H9 (cell line): ENCODE measurements at regions not wholly inside any gene's neighbourhood (a gene's known extent, or its start where the extent isn't known, plus 50 kb on each side); places are given as distances from the start of the nearest gene placed in this dataset.

Source experiments
- DNase-seq: peaks from one replicate; pipeline ENCODE4 v3.0.0-alpha.2; 2017
- H2AFZ ChIP-seq: one replicate; pipeline ENCODE4 v1.6.1; 2013; ENCODE audit warnings: mild to moderate bottlenecking, low read length, control low read depth, moderate library complexity
- H2AK5ac ChIP-seq: 2 replicates; pipeline ENCODE4 v1.6.1; 2013; ENCODE audit warnings: low read length, control low read depth, mixed read lengths; ENCODE audit not compliant: insufficient read length
- H2BK120ac ChIP-seq: one replicate; pipeline ENCODE4 v1.6.1; 2013; ENCODE audit warnings: low read depth, mild to moderate bottlenecking, low read length, control low read depth, inconsistent platforms; ENCODE audit not compliant: poor library complexity, severe bottlenecking
- H2BK12ac ChIP-seq: 2 replicates; pipeline ENCODE4 v1.6.1; 2013; ENCODE audit warnings: low read length, control low read depth, mixed read lengths, low read depth; ENCODE audit not compliant: insufficient read length
- H2BK15ac ChIP-seq: 2 replicates; pipeline ENCODE4 v1.6.1; 2013; ENCODE audit warnings: low read depth, low read length, control low read depth
- H2BK20ac ChIP-seq: one replicate; pipeline ENCODE4 v1.6.1; 2013; ENCODE audit warnings: low read depth, mild to moderate bottlenecking, low read length, control low read depth, inconsistent platforms; ENCODE audit not compliant: poor library complexity, severe bottlenecking
- H2BK5ac ChIP-seq: 2 replicates; pipeline ENCODE4 v1.6.1; 2013; ENCODE audit warnings: low read length, control low read depth, mixed read lengths; ENCODE audit not compliant: insufficient read length
- H3K14ac ChIP-seq: 2 replicates; pipeline ENCODE4 v1.6.1; 2013; ENCODE audit warnings: low read length, control low read depth; ENCODE audit not compliant: insufficient read depth
- H3K18ac ChIP-seq: 2 replicates; pipeline ENCODE4 v1.6.1; 2013; ENCODE audit warnings: low read depth, mild to moderate bottlenecking, mixed read lengths, low read length, control low read depth; ENCODE audit not compliant: insufficient read length
- H3K23ac ChIP-seq: 2 replicates; pipeline ENCODE4 v1.6.1; 2013; ENCODE audit warnings: low read length, control low read depth, mixed read lengths, low read depth; ENCODE audit not compliant: insufficient read length
- H3K23me2 ChIP-seq: 2 replicates; pipeline ENCODE4 v1.6.1; 2013; ENCODE audit warnings: low read depth, mild to moderate bottlenecking, mixed read lengths, low read length, control low read depth; ENCODE audit not compliant: insufficient read length, poor library complexity, severe bottlenecking
- H3K27ac ChIP-seq: 2 replicates; pipeline ENCODE4 v1.5.1; 2013; ENCODE audit warnings: low read length, control low read depth, mixed read lengths, low read depth; ENCODE audit not compliant: insufficient read length
- H3K27me3 ChIP-seq: 2 replicates; pipeline ENCODE4 v1.6.1; 2013; ENCODE audit warnings: low read length, control low read depth, inconsistent platforms; ENCODE audit not compliant: insufficient read depth
- H3K4ac ChIP-seq: 2 replicates; pipeline ENCODE4 v1.6.1; 2013; ENCODE audit warnings: low read depth, mild to moderate bottlenecking, control low read depth, inconsistent platforms, low read length, moderate library complexity
- H3K4me1 ChIP-seq: 2 replicates; pipeline ENCODE4 v1.6.1; 2013; ENCODE audit warnings: low read length, control low read depth, inconsistent platforms; ENCODE audit not compliant: insufficient read depth
- H3K4me2 ChIP-seq: 2 replicates; pipeline ENCODE4 v1.6.1; 2013; ENCODE audit warnings: low read length, control low read depth, mixed read lengths; ENCODE audit not compliant: insufficient read length, insufficient read depth
- H3K56ac ChIP-seq: 2 replicates; pipeline ENCODE4 v1.6.1; 2013; ENCODE audit warnings: low read depth, mild to moderate bottlenecking, mixed read lengths, low read length, control low read depth; ENCODE audit not compliant: insufficient read length
- H3K79me1 ChIP-seq: 2 replicates; pipeline ENCODE4 v1.6.1; 2013; ENCODE audit warnings: low read depth, mild to moderate bottlenecking, moderate library complexity, low read length, control low read depth, inconsistent platforms; ENCODE audit not compliant: insufficient read depth, poor library complexity, severe bottlenecking
- H3K79me2 ChIP-seq: 2 replicates; pipeline ENCODE4 v1.6.1; 2013; ENCODE audit warnings: low read length, control low read depth, inconsistent platforms; ENCODE audit not compliant: insufficient read depth
- H3K9ac ChIP-seq: 2 replicates; pipeline ENCODE4 v1.6.1; 2013; ENCODE audit warnings: low read length, control low read depth, mixed read lengths; ENCODE audit not compliant: insufficient read length; ENCODE audit errors: extremely low read depth
- H3K9me3 ChIP-seq: one replicate; pipeline ENCODE4 v1.6.1; 2013; ENCODE audit warnings: low read depth, low read length, inconsistent platforms; ENCODE audit not compliant: control insufficient read depth
- H3T11ph ChIP-seq: one replicate; pipeline ENCODE4 v1.6.1; 2013; ENCODE audit warnings: mild to moderate bottlenecking, low read length, control low read depth, inconsistent platforms
- H4K20me1 ChIP-seq: one replicate; pipeline ENCODE4 v1.6.1; 2013; ENCODE audit not compliant: control insufficient read depth, insufficient read length, insufficient read depth
- H4K5ac ChIP-seq: 2 replicates; pipeline ENCODE4 v1.6.1; 2013; ENCODE audit warnings: low read depth, mild to moderate bottlenecking, mixed read lengths, low read length, control low read depth; ENCODE audit not compliant: insufficient read length
- H4K8ac ChIP-seq: replicated peaks from 2 replicates; pipeline ENCODE4 v1.6.1; 2013; ENCODE audit warnings: low read length, control low read depth, mixed read lengths, low read depth; ENCODE audit not compliant: insufficient read length
- H4K91ac ChIP-seq: 2 replicates; pipeline ENCODE4 v1.6.1; 2013; ENCODE audit warnings: low read depth, mild to moderate bottlenecking, moderate library complexity, mixed read lengths, low read length, control low read depth; ENCODE audit not compliant: insufficient read length
- H3K27ac Mint-ChIP-seq, 3 experiments: 2 replicates in 2 of 3; 3 replicates in 1 of 3; pipeline ENCODE4 v1.8.0; 2020 to 2021; ENCODE audit warnings: mixed read lengths in 3 of 3, mild to moderate bottlenecking in 1 of 3, moderate library complexity in 1 of 3
- H3K27me3 Mint-ChIP-seq: 2 replicates; pipeline ENCODE4 v1.8.0; 2021; ENCODE audit warnings: low read depth, mild to moderate bottlenecking, moderate library complexity, mixed read lengths
- H3K36me3 Mint-ChIP-seq, 3 experiments: 2 replicates in 2 of 3; 3 replicates in 1 of 3; pipeline ENCODE4 v1.8.0; 2020 to 2021; ENCODE audit warnings: low read depth in 3 of 3, mixed read lengths in 3 of 3; ENCODE audit not compliant: insufficient read depth in 1 of 3
- H3K4me1 Mint-ChIP-seq, 2 experiments: 2 replicates each; pipeline ENCODE4 v1.8.0; 2020; ENCODE audit warnings: mixed read lengths in 2 of 2
- H3K4me3 Mint-ChIP-seq, 2 experiments: 2 replicates in 1 of 2; 3 replicates in 1 of 2; pipeline ENCODE4 v1.8.0; 2020 to 2021; ENCODE audit warnings: mild to moderate bottlenecking in 2 of 2, mixed read lengths in 2 of 2, moderate library complexity in 1 of 2
- H3K9me3 Mint-ChIP-seq, 2 experiments: 2 replicates in 1 of 2; 3 replicates in 1 of 2; pipeline ENCODE4 v1.8.0; 2020; ENCODE audit warnings: mild to moderate bottlenecking in 2 of 2, mixed read lengths in 2 of 2, moderate library complexity in 1 of 2
- CTCF ChIP-seq: fragments of 200-600 bp; sonication (generic); conservative IDR thresholded peaks from 3 replicates; pipeline ENCODE4 v1.8.0; 2021; ENCODE audit warnings: antibody characterized with exemption, mild to moderate bottlenecking
- WGBS: extraction: QIAGEN DNeasy Blood & Tissue Kit; methylation state at CpG from one replicate; pipeline ENCODE4 v1.1.7; 2013; ENCODE audit warnings: missing lambda C conversion rate, low lambda C conversion rate, mixed read lengths; ENCODE audit not compliant: insufficient read length; ENCODE audit errors: extremely low coverage; 5-methylcytosine and 5-hydroxymethylcytosine counted together

DNA sequence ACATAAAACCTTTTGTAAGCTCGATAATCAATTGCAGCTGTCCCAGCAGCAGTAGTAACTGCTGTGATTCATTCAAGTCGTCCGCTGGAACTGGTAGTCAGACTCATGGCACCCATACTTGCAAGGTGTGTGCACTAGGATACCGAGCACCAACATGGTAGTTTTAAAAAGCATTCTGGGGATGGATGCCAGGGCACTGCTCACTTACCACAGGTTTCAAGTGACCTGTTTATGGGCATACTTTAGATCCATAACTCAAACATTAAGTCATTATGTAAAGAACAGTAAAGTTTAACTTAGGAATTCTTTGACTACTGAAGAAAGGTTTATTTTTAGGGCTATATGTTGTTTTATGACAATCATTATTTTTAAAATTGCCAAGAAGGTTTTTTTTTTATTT is 2277.6 kb downstream of the MAT2B start:
- Histone ChIP-seq H3K4me2 (no peak overlapping the region), H2BK12ac (no peak overlapping the region), H2BK5ac (no peak overlapping the region), H3K23me2 (no peaks in the 10 kb centered on the region), H2BK20ac (no peak overlapping the region), H3K9me3 (no peaks in the 10 kb centered on the region), H3K79me1 (no peaks in the 10 kb centered on the region), H3K56ac (no peak overlapping the region), H4K5ac (no peak overlapping the region), H3K23ac (no peak overlapping the region), H3T11ph (no peak overlapping the region), H2AFZ (no peak overlapping the region), H2BK15ac (no peak overlapping the region), H3K18ac (no peak overlapping the region), H4K8ac (no peak overlapping the region), H4K91ac (no peak overlapping the region), H3K9ac (no peak overlapping the region), H3K4ac (no peak overlapping the region), H3K79me2 (no peaks in the 10 kb centered on the region), H3K27ac (no peak overlapping the region), H2BK120ac (no peak overlapping the region), H3K4me1 (no peaks in the 10 kb centered on the region; the same call in 1 of the 2 replicates), H2AK5ac (no peak overlapping the region), H3K27me3 (no peaks in the 10 kb centered on the region), H4K20me1 (no peaks in the 10 kb centered on the region), H3K14ac (no peak overlapping the region)
- DNase-seq: no peak
- Mint-ChIP-seq H3K9me3 (no peaks in the 10 kb centered on the region), H3K4me3 (no peak overlapping the region), H3K36me3 (no peaks in the 10 kb centered on the region), H3K27ac (no peak overlapping the region), H3K4me1 (peaks cover 0 to 3% of the 10 kb centered on the region in 2 experiments; a peak in 3 of 4 replicates), H3K27me3 (no peaks in the 10 kb centered on the region)
- no CpG with 5 or more reads among the region's 4 CpGs for WGBS
- TF ChIP-seq CTCF: no peak
